ENCODE measurements at regions not wholly inside any gene's neighbourhood (a gene's known extent, or its start where the extent isn't known, plus 50 kb on each side); places are given as distances from the start of the nearest gene placed in this dataset.

DNA sequence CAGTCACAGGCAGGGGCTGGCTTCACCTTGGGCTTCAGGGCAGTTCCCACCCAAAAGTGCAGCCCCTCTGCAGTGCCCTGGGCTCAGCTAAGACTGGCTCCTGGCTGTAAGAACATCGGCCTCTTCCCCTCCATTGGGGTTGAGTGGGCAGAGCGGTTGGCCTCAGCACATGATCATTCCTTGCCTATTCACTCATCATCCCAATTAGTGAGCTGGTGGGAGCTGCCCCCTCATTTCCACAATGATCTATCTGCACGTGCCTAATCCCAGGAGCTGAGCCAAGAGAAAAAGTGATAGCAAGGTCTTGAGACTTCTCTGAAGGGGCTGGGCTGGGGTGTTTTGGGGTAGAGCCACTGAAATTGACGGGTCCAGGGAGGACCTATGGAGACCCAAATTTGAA is 133.6 kb downstream of the SYF2 start:
- no peak overlapping the region for H3K4me3 ChIP-seq
- H3K36me3 ChIP-seq: no peaks in the 10 kb centered on the region
- no peak overlapping the region for H3K27ac ChIP-seq (replicated peaks in 1 of 4)
- no peak for DNase-seq (ENCODE audit: extremely low spot score)
- TF ChIP-seq POLR2AphosphoS5 (IDR thresholded peaks at IDR 0.05) (no peak), POLR2A (IDR thresholded peaks at IDR 0.05; ENCODE audit: low read depth) (no peak), EP300 (IDR thresholded peaks at IDR 0.05) (no peak)
- TF ChIP-seq, protein P1, sequence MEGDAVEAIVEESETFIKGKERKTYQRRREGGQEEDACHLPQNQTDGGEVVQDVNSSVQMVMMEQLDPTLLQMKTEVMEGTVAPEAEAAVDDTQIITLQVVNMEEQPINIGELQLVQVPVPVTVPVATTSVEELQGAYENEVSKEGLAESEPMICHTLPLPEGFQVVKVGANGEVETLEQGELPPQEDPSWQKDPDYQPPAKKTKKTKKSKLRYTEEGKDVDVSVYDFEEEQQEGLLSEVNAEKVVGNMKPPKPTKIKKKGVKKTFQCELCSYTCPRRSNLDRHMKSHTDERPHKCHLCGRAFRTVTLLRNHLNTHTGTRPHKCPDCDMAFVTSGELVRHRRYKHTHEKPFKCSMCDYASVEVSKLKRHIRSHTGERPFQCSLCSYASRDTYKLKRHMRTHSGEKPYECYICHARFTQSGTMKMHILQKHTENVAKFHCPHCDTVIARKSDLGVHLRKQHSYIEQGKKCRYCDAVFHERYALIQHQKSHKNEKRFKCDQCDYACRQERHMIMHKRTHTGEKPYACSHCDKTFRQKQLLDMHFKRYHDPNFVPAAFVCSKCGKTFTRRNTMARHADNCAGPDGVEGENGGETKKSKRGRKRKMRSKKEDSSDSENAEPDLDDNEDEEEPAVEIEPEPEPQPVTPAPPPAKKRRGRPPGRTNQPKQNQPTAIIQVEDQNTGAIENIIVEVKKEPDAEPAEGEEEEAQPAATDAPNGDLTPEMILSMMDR (IDR thresholded peaks at IDR 0.05): no peak
- peaks cover 0 to 4% (median 0%) of the 10 kb centered on the region in 4 donors for H3K4me1 ChIP-seq
- peaks cover 0 to 6% (median 2%) of the 10 kb centered on the region in 4 donors for H3K9me3 ChIP-seq
- 55% methylated on average over 2 of the region's 4 CpGs for WGBS
- intact Hi-C loops (cut with DNase I): loop anchor here (10.0 kb wide), 1 partner anchor 164 kb away; the partner anchor contains the start of gene RUNX3
- peaks cover 0 to 35% (median 0%) of the 10 kb centered on the region in 4 donors for H3K27me3 ChIP-seq

DNA sequence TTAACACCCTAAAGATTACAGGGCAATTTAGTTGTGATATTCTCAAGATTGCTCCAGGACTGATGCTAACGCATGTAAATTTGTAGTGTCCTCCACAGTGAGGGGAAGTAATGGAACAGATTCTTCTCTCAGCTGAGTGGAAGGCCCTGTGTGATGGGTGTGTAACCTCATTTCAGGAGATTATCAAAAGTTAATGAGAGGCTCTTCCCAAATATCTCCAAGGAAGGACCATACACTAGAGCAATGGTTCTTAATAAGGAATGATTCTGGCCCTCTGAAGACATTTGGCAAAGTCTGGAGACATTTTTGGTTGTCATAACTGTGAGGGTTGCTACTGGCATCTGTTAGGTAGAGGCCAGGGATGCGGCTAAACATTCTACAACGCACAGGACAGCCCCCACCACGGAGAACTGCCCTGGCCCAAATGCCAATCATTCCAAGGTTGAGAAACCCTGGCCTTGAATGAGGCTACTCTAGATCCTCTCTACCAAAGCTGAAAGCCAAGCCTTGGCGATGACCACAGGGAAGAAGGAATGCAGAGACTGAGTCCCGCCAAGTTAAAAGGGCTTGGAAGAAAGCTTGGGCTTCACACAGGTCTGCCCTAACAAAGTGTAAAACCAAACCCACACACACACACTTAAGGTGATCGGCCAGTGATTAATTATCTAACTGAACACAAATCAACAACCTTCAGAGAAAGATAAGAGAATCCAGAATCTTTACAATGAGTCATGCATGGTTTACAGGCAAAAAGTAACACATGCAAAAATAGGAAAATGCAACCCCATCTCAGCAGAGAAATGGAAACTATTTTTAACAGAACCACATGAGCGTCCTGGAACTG is 135.8 kb downstream of the SYF2 start:
- Histone ChIP-seq H3K4me1 (peaks cover 0 to 4% (median 0%) of the 10 kb centered on the region in 4 donors), H3K36me3 (no peaks in the 10 kb centered on the region), H3K4me3 (no peak overlapping the region), H3K9me3 (peaks cover 0 to 6% (median 2%) of the 10 kb centered on the region in 4 donors), H3K27me3 (peaks cover 0 to 18% (median 0%) of the 10 kb centered on the region in 4 donors), H3K27ac (replicated peaks in 1 of 4) (no peak overlapping the region)
- WGBS: 85% methylated on average over 8 of the region's 8 CpGs
- TF ChIP-seq EP300 (IDR thresholded peaks at IDR 0.05): no peak
- TF ChIP-seq, protein P1 (IDR thresholded peaks at IDR 0.05): no peak
- TF ChIP-seq POLR2AphosphoS5 (IDR thresholded peaks at IDR 0.05): no peak
- no peak for TF ChIP-seq POLR2A (IDR thresholded peaks at IDR 0.05; ENCODE audit: low read depth)
- no peak for DNase-seq (ENCODE audit: extremely low spot score)
- intact Hi-C loops (cut with DNase I): loop anchor here (10.0 kb wide), 1 partner anchor 162 kb away; the partner anchor contains the start of gene RUNX3

DNA sequence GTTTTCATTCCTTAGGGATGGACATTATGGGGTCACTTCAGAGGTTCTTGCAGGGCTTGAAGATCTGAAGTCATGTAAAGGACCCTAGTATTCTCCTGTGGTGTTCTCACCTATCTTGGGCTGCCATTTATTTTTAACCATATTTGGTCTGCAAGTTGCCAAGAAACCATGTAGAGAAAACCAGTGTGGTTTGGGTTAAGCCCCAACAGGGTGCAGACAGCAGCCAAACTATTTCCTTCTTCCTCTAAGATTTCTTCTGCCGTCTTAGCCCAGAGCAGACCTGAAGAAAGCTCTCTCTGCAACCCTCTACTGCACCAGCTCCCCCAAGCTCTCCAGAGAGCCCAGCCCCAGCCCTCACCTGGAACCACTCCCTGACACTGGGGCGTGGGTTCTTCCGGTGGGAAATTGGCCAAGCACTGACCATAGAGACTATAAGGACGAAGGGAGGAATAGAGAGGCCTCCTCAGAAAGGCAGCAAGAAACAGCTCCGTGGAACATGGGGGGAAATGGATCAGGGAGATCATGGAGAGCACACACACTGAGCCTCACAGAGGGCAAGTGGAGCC is 136.6 kb downstream of the SYF2 start:
- Histone ChIP-seq H3K27ac (replicated peaks in 1 of 4) (no peak overlapping the region), H3K36me3 (no peaks in the 10 kb centered on the region), H3K9me3 (peaks cover 0 to 6% (median 2%) of the 10 kb centered on the region in 4 donors), H3K4me1 (peaks cover 0 to 4% (median 0%) of the 10 kb centered on the region in 4 donors), H3K27me3 (peaks cover 0 to 20% (median 0%) of the 10 kb centered on the region in 4 donors), H3K4me3 (no peak overlapping the region)
- intact Hi-C loops (cut with DNase I): loop anchor here (10.0 kb wide), 1 partner anchor 161 kb away; the partner anchor contains the start of gene RUNX3
- no peak for TF ChIP-seq POLR2AphosphoS5 (IDR thresholded peaks at IDR 0.05)
- no peak for TF ChIP-seq POLR2A (IDR thresholded peaks at IDR 0.05; ENCODE audit: low read depth)
- TF ChIP-seq EP300 (IDR thresholded peaks at IDR 0.05): no peak
- TF ChIP-seq, protein P1 (IDR thresholded peaks at IDR 0.05): no peak
- DNase-seq (ENCODE audit: extremely low spot score): no peak
- 71% methylated on average over 5 of the region's 5 CpGs for WGBS

DNA sequence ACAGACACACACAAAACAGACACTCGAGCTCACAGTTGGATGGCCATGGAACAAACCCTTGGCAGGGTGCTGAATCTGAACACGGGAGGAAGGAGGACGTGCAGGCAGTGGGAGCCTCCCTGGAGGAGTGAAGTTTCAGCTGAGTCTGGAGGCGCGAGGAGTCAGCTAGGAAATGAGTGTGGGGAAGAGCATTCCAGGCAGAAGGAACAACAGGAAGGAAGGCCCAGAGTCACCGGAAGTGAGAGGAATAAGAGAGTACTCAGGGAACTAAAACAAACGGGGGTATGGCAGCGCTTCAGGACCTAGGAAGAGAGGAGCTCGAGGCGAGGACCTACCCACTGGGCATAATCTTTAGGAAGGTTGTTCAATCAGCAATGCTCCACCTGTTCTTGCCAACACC is 137.3 kb downstream of the SYF2 start:
- peaks cover 0 to 6% (median 2%) of the 10 kb centered on the region in 4 donors for H3K9me3 ChIP-seq
- TF ChIP-seq, protein P1 (IDR thresholded peaks at IDR 0.05): no peak
- TF ChIP-seq POLR2AphosphoS5 (IDR thresholded peaks at IDR 0.05): no peak
- TF ChIP-seq POLR2A (IDR thresholded peaks at IDR 0.05; ENCODE audit: low read depth): no peak
- no peak overlapping the region for H3K27ac ChIP-seq (replicated peaks in 1 of 4)
- intact Hi-C loops (cut with DNase I): loop anchor here (10.0 kb wide), 1 partner anchor 160 kb away; the partner anchor contains the start of gene RUNX3
- peaks cover 0 to 4% (median 0%) of the 10 kb centered on the region in 4 donors for H3K4me1 ChIP-seq
- H3K4me3 ChIP-seq: no peak overlapping the region
- peaks cover 0 to 22% (median under 1%) of the 10 kb centered on the region in 4 donors for H3K27me3 ChIP-seq
- DNase-seq (ENCODE audit: extremely low spot score): no peak
- 76% methylated on average over 10 of the region's 10 CpGs for WGBS
- no peaks in the 10 kb centered on the region for H3K36me3 ChIP-seq
